Panc1 (cell line): ENCODE measurements at regions not wholly inside any gene's neighbourhood (a gene's known extent, or its start where the extent isn't known, plus 50 kb on each side); places are given as distances from the start of the nearest gene placed in this dataset.

ENCODE experiments used
- ATAC-seq: fragments of 200-7000 bp; cut with Tn5 transposase; 2 replicates; pipeline ENCODE4 v1.9.1; 2020; ENCODE audit warnings: mild to moderate bottlenecking, moderate library complexity
- BruUV-seq: library from RNA; stranded (reverse); fragments of 400-500 nt; replicated peaks from 2 replicates; lab custom pipeline; 2021; lab: Mats Ljungman, UMichigan
- CTCF ChIA-PET: fragments of 300-600 bp; sonication (Branson Sonifier 250); formaldehyde crosslinking; loops from one replicate; lab custom pipeline; 2022; ENCODE audit warnings: antibody characterized with exemption; lab: Charles Lee
- POLR2A ChIA-PET: fragments of 300-600 bp; sonication (Branson Sonifier 250); formaldehyde crosslinking; loops from one replicate; lab custom pipeline; 2022; ENCODE audit warnings: antibody characterized with exemption; lab: Charles Lee
- DNase-seq: peaks from one replicate; pipeline ENCODE4 v3.0.0-alpha.2; 2010; ENCODE audit warnings: low read depth, low spot score
- H3K27ac ChIP-seq: 2 replicates; pipeline ENCODE4 v1.5.1; 2011; ENCODE audit warnings: mild to moderate bottlenecking, low read length, inconsistent platforms
- H3K27me3 ChIP-seq: fragments of 200-500 bp; sonication (Bioruptor generic); 2 replicates; pipeline ENCODE4 v1.6.0; 2014; ENCODE audit warnings: low read length, inconsistent platforms; ENCODE audit not compliant: control insufficient read depth, insufficient read depth
- H3K36me3 ChIP-seq: fragments of 200-500 bp; sonication (Bioruptor generic); 2 replicates; pipeline ENCODE4 v1.5.1; 2014; ENCODE audit warnings: inconsistent platforms, mild to moderate bottlenecking, low read length, moderate library complexity; ENCODE audit not compliant: control insufficient read depth, insufficient read depth
- H3K4me1 ChIP-seq: 2 replicates; pipeline ENCODE4 v1.5.1; 2011; ENCODE audit warnings: inconsistent platforms, mild to moderate bottlenecking, low read length, moderate library complexity; ENCODE audit not compliant: control insufficient read depth, insufficient read depth
- H3K4me3 ChIP-seq, 2 experiments: 2 replicates each; pipeline ENCODE4 v1.5.1; 2011 to 2012; ENCODE audit warnings: low read depth in 2 of 2, low read length in 2 of 2, mild to moderate bottlenecking in 2 of 2, inconsistent platforms in 1 of 2, moderate library complexity in 1 of 2
- H3K9me3 ChIP-seq: fragments of 200-500 bp; sonication (Bioruptor generic); 2 replicates; pipeline ENCODE4 v1.5.1; 2014; ENCODE audit warnings: low read depth, mild to moderate bottlenecking, inconsistent platforms, low read length, moderate library complexity; ENCODE audit not compliant: control insufficient read depth, insufficient read depth
- POLR2AphosphoS5 ChIP-seq: IDR thresholded peaks from 2 replicates; pipeline ENCODE4 v1.6.1; 2012; ENCODE audit warnings: mild to moderate bottlenecking, low read depth, low read length, moderate library complexity
- SIN3A ChIP-seq: IDR thresholded peaks from 2 replicates; pipeline ENCODE4 v1.6.1; 2012; ENCODE audit warnings: low read depth, mild to moderate bottlenecking, low read length, moderate library complexity, borderline replicate concordance; ENCODE audit not compliant: insufficient read depth
- TCF7L2 ChIP-seq: IDR thresholded peaks from 2 replicates; pipeline ENCODE4 v1.6.1; 2011; ENCODE audit warnings: mild to moderate bottlenecking, low read depth, low read length, inconsistent platforms
- in situ Hi-C: cut with HindIII; loops from 2 replicates; pipeline ENCODE4 v1.10.0; 2016; ENCODE audit warnings: low sequenced_read_pairs, low pct_unique_long_range_greater_than_20kb
- intact Hi-C: fragments of 100-400 bp; cut with micrococcal nuclease; formaldehyde crosslinking; loops from one replicate; pipeline ENCODE4 v1.10.0; 2022; ENCODE audit not compliant: unreplicated experiment
- TF ChIP-seq, protein P1 (sequence below), 2 experiments: IDR thresholded peaks; 2 replicates each; pipeline ENCODE4 v1.6.1; 2011 to 2012; ENCODE audit warnings: low read depth in 2 of 2, control low read depth in 1 of 2, low read length in 1 of 2, mild to moderate bottlenecking in 1 of 2, moderate library complexity in 1 of 2; ENCODE audit not compliant: insufficient read depth in 1 of 2
- TF ChIP-seq, protein P2 (sequence below): fragments of 450-650 bp; IDR thresholded peaks from 2 replicates; pipeline ENCODE4 v1.5.1; 2017; ENCODE audit warnings: mild to moderate bottlenecking

DNA sequence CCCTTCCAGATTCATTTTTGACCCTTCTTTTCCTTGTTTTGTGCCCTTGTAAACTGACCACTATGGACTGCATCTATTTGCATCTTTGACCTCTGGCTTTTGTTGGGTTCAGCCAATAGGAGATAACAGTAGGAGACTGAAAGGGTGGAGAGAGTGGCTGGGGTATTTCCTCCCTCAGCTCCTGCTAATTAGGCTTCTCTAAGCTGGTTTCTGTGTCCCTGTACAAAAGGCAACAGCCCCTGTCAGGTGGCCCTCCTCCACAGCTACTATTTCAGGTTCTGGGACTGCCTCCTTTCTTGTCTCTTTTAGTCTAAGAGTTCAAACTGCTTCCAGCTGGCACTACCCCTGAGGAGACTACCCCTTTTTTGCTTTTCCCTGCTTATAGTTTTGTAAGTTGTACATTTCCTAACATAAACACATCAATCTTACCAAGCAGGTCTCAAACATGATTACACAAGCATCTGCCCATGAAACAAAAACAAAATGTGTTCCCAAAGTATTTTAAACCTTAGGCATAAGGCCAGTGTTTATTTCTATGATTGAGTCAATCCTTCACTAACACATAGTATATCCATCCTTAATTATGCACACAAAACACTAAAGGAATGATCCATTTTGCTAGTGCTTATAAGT is 262.0 kb upstream of the TRPM3 start:
- Histone ChIP-seq H3K36me3 (no peaks in the 10 kb centered on the region), H3K4me3 (no peak overlapping the region), H3K27ac (no peak overlapping the region), H3K27me3 (no peaks in the 10 kb centered on the region), H3K4me1 (no peaks in the 10 kb centered on the region), H3K9me3 (no peaks in the 10 kb centered on the region)
- no TSS peak for BruUV-seq
- CTCF ChIA-PET, result no interaction called here
- TF ChIP-seq, protein P1, sequence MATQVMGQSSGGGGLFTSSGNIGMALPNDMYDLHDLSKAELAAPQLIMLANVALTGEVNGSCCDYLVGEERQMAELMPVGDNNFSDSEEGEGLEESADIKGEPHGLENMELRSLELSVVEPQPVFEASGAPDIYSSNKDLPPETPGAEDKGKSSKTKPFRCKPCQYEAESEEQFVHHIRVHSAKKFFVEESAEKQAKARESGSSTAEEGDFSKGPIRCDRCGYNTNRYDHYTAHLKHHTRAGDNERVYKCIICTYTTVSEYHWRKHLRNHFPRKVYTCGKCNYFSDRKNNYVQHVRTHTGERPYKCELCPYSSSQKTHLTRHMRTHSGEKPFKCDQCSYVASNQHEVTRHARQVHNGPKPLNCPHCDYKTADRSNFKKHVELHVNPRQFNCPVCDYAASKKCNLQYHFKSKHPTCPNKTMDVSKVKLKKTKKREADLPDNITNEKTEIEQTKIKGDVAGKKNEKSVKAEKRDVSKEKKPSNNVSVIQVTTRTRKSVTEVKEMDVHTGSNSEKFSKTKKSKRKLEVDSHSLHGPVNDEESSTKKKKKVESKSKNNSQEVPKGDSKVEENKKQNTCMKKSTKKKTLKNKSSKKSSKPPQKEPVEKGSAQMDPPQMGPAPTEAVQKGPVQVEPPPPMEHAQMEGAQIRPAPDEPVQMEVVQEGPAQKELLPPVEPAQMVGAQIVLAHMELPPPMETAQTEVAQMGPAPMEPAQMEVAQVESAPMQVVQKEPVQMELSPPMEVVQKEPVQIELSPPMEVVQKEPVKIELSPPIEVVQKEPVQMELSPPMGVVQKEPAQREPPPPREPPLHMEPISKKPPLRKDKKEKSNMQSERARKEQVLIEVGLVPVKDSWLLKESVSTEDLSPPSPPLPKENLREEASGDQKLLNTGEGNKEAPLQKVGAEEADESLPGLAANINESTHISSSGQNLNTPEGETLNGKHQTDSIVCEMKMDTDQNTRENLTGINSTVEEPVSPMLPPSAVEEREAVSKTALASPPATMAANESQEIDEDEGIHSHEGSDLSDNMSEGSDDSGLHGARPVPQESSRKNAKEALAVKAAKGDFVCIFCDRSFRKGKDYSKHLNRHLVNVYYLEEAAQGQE (IDR thresholded peaks at IDR 0.05; ENCODE audit: insufficient read depth in 1 of 2, low read depth in 2 of 2, low read length in 1 of 2), result no peak
- TF ChIP-seq POLR2AphosphoS5 (no peak), TCF7L2 (no peak), SIN3A (no peak)
- TF ChIP-seq, protein P2, sequence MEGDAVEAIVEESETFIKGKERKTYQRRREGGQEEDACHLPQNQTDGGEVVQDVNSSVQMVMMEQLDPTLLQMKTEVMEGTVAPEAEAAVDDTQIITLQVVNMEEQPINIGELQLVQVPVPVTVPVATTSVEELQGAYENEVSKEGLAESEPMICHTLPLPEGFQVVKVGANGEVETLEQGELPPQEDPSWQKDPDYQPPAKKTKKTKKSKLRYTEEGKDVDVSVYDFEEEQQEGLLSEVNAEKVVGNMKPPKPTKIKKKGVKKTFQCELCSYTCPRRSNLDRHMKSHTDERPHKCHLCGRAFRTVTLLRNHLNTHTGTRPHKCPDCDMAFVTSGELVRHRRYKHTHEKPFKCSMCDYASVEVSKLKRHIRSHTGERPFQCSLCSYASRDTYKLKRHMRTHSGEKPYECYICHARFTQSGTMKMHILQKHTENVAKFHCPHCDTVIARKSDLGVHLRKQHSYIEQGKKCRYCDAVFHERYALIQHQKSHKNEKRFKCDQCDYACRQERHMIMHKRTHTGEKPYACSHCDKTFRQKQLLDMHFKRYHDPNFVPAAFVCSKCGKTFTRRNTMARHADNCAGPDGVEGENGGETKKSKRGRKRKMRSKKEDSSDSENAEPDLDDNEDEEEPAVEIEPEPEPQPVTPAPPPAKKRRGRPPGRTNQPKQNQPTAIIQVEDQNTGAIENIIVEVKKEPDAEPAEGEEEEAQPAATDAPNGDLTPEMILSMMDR, result no peak
- intact Hi-C loops, result no loop called here
- DNase-seq (no peak), ATAC-seq (no peak)
- in situ Hi-C loops, result no loop called here
- POLR2A ChIA-PET, result no interaction called here

DNA sequence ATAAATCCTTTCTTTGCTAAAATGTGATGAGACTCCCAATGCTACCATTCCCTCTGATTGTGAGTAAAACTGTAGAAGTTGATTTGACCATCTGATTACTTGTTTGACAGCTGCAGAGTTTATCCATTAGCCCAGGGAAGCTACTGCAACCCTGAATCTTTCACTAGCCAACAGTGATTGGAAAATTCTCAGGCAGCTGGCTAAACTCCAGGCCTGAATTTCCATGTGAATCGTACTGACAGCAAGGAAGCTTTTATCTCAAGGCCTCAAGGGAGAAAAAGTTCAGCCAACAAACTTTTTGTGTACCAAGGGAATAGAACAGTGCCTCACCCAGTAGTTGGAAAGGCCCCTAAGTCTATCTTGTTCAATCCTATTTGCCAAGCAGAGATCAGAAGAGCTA is 246.7 kb upstream of the TRPM3 start:
- POLR2A ChIA-PET, result no interaction called here
- Histone ChIP-seq H3K4me3 (no peak overlapping the region), H3K27ac (no peak overlapping the region), H3K9me3 (no peaks in the 10 kb centered on the region), H3K36me3 (no peaks in the 10 kb centered on the region), H3K27me3 (no peaks in the 10 kb centered on the region), H3K4me1 (no peaks in the 10 kb centered on the region)
- ATAC-seq (no peak), DNase-seq (no peak)
- BruUV-seq, result no TSS peak
- CTCF ChIA-PET, result no interaction called here
- in situ Hi-C loops, result no loop called here
- intact Hi-C loops, result no loop called here
- TF ChIP-seq POLR2AphosphoS5, result no peak
- no peak for TF ChIP-seq SIN3A
- TF ChIP-seq, protein P1 (IDR thresholded peaks at IDR 0.05; ENCODE audit: insufficient read depth in 1 of 2, low read depth in 2 of 2, low read length in 1 of 2), result no peak
- TF ChIP-seq, protein P2, result no peak
- TF ChIP-seq TCF7L2, result no peak
